GM18507 (cell line): ENCODE measurements at regions not wholly inside any gene's neighbourhood (a gene's known extent, or its start where the extent isn't known, plus 50 kb on each side); places are given as distances from the start of the nearest gene placed in this dataset.
"Not testable (repeated sequence)": the region's sequence is repeated elsewhere in the genome, so short reads cannot be mapped to it uniquely, and the experiment has no call there.

ENCODE experiments used
- DNase-seq: peaks from one replicate; pipeline ENCODE4 v3.0.0; 2011; ENCODE audit warnings: low read depth; ENCODE audit not compliant: insufficient read length; ENCODE audit errors: extremely low spot score
- FAIRE-seq: peaks from 2 replicates; lab custom pipeline; 2011; peaks lifted over from hg19 to GRCh38; lab: Jason Lieb, UNC

DNA sequence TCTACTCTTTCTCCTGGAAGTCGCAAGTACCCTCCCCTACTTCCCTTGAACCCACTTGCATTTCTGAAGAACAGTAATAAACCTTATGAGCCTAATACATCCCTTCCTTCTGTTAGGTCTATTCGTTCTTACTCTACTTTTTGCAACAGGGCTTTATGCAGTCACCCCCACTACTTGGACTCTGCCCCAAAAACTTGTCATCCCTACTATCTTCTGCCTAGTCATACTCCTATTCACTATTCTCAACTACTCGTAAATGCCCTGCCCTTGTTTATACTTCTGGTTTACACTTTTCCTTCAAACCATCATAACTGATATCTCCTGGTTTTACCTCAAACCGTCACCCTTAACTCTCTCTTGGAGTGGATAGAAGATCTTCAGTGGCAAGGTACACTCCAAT, 55.2 kb upstream of the SLIT2 start:
- FAIRE-seq = no peak
- no peak for DNase-seq

DNA sequence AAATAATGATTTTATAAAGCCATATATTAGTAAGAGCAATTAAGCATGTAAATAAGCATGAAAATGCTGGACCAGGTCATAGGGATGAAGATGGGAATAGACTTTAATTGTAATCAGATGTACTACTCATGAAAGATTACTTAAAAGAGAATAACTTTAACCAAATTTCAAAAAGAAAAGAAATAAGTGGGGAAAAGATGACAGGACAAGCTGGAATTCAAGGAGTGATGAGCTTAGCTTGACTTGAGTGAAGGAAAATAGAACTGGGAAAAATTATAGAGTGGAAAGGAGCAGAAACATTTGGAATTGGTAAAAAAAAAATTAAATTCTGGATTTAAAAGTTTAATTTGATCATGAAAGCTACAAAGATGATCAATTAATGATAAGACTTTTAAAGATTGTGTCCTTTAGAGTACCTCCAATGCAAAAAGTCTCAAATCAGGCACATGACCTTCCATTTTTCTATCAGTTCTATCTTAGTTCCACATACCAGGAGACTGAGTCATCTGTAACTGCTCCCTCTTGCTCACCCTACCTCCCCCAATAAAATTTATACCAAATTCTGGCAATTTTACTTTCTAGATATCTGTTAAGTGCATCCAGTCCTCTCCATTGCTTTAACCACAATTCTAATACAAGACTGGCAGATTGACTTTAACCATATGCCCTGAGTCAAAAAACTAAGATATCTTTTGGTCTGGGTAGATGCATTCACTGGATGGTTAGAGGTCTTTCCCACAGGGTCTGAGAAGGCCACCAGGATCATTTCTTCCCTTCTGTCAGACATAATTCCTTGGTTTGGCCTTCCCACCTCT, 56.4 kb upstream of the SLIT2 start:
- no peak for FAIRE-seq
- no peak for DNase-seq

GRCh38 chr4:20194123-20195013, 57.3 kb upstream of the SLIT2 start:
- FAIRE-seq = no peak
- no peak for DNase-seq

- FAIRE-seq (no peak), DNase-seq (no peak)
These were observed 58.4 kb upstream of the SLIT2 start for GRCh38 chr4:20193141-20193936.

- FAIRE-seq = no peak
- no peak for DNase-seq
These were observed 59.0 kb upstream of the SLIT2 start for GRCh38 chr4:20192736-20193135.

DNA sequence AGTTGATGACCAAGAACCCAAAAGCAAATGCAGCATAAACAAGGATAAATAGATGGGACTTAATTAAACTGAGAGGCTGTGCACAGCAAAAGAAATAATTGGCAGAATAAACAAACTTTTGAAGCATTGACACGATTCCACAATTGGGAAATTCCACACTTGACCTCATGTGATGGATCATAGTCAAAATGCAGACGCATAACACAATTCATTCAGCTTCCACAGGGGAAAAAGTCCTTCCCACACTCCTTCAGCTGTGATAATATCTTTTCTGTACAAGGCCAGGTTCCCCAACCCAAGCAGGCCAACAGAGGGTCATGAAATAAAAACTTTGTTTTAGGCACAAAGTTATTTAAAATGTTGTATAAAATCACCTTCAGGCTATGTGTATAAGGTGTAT, 66.6 kb upstream of the SLIT2 start:
- FAIRE-seq (no peak), DNase-seq (no peak)

DNA sequence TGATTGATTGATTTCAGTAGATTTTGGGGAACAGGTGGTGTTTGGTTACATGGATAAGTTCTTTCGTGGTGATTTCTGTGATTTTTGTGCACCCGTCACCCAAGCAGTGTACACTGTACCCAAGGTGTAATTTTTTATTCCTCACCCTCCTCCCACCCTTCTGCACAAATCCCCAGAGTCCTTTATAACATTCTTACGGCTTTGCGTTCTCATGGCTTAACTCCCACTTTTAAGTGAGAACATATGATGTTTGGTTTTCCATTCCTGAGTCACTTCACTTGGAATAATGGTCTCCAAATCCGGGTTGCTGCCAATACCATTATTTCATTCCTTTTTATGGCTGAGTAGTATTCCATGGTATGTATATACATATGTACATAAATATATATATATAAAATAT, 68.6 kb upstream of the SLIT2 start:
- not testable (repeated sequence) for DNase-seq, FAIRE-seq

DNA sequence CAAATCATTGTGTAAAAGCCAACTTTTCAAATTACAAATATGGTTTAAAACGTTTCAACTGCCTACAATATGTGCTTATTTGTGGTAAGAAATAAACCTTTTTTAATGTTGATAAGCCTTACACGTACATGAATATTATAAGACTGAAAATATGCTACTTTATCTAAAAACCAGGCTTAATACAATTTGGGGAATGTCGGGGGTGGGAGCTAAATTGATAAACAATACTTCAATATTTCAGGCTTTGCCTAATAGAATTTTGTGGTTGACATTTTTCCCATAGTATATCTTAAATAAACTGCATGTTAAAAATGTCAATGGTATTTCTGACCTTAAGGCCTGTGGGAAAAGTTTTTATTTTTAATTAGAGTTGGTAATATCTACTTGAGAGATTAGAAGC, 69.8 kb upstream of the SLIT2 start:
- FAIRE-seq (no peak), DNase-seq (no peak)

DNA sequence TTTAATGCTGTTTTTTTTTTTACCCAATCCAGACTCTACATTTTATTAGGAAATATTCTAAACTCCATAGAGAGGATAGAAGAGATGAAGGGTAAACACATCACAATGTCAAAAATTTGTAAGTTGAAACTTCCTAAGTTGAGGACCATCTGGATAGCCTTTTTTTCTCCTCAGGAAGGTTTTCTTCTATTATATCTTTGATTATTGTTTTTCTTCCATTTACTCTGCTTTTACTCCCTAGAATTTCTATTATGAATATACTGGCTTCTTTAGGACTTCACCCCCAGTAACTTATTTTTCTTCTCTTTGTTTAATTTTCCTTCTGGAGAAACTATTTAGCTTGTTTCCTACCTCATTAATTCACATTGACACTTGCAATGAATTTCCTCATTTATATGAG, 71.2 kb upstream of the SLIT2 start:
- DNase-seq = no peak
- FAIRE-seq = no peak

DNA sequence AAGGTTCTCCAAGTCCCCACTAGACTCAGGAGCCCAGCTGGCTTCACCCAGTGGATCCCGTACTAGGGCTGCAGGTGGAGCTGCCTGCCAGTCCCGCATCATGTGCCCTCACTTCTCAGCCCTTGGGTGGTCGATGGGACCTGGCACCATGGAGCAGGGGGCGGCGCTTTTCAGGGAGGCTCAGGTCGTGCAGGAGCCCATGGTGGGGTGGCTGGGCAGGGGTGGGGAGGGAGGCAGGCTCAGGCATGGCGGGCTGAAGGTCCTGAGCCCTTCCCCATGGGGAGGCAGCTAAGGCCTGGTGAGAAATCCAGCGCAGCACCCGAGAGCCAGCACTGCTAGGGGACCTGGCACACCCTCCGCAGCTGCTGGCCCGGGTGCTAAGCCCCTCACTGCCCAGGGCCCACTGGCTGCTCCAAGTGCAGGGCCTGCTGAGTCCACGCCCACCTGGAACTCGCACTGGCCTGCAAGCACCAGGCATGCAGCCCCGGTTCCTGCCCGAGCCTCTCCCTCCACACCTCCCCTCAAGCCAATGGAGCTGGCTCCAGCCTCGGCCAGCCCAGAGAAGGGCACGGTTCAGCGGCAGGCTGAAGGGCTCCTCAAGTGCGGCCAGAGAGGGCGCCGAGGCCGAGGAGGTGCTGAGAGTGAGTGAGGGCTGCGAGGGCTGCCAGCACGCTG, 72.7 kb upstream of the SLIT2 start:
- FAIRE-seq (no peak), DNase-seq (no peak)

DNA sequence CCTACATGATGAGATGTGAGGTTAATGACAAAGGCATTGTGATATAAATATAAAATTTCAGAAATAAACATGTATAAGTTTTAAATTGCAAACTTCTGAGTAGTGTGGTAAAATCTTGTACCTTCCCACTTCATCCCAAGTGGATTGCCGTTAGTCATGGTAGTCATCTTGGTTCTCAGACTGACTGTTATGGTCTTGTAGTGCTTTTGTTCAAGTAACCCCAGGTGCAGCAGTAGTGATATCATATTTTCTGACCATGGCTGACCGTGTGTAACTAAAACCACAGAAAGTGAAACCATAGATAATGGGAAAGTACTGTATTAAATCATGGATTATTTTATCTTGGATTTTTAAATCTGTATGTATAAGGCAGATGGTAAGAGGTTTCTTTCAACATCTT, 74.8 kb upstream of the SLIT2 start:
- DNase-seq = no peak
- no peak for FAIRE-seq

- FAIRE-seq (no peak), DNase-seq (no peak)
These were observed 79.5 kb upstream of the SLIT2 start for GRCh38 chr4:20172070-20172760.

GRCh38 chr4:20166544-20166943, 85.2 kb upstream of the SLIT2 start:
- DNase-seq (no peak), FAIRE-seq (no peak)

- no peak for FAIRE-seq
- DNase-seq = no peak
These were observed 92.2 kb upstream of the SLIT2 start for GRCh38 chr4:20159516-20159915.

DNA sequence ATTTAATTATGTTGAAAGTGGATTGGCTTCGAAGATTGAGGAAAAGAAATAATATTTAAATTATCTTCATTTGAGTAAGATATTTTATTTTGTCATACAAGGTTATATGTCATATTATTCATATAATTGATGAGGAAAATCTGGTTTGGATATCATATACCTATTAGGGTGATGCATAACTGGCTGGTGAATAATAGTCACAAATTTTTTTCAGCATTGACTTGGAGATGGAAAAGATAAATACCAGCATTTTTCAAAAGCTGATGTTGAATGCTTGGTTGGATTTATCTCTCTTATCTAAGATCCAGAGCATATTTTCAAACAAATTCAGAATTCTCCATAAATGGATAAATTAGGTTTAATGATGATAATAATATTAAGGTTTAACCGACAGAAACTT, 93.5 kb upstream of the SLIT2 start:
- no peak for DNase-seq
- FAIRE-seq = no peak

DNA sequence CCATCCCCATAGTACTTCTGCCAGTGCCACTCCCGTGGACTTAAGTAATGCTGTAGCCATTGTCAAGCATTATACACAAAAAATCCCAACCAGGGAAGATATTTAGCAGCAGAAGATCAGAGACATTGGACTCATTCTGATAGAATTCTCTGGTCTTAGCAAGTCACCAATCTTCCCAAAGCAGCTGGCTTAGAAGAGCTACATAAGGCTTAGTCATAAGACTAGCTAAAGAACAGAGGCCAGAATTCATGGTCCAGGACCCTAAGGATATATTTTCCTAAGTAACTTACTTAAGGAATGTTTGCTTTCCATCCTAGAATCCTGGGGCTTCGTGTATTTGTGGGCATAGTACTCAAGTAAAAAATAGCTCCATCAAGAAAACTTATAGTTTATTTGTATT, 100.3 kb upstream of the SLIT2 start:
- FAIRE-seq (no peak), DNase-seq (no peak)

- not testable (repeated sequence) for DNase-seq, FAIRE-seq
These were observed 102.6 kb upstream of the SLIT2 start for GRCh38 chr4:20149143-20149542.

DNA sequence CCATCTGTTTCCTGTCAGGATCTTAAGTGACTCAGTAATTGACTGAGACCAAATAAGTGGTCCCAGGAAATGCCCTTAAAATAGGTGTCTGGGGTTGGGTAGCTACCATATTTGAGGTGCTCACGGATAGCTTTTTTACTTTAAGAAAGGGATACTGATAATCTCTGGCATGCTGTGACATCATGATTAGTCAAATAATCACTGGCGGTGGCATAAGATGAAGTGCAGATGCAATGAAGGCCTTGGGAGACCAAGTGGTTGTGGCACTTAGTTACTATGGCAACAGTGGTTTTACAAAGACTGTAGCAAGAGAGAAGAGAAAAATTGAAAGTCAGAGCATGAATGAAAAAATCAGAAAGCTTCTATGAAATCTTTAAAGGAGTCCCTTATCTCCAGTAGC, 114.5 kb upstream of the SLIT2 start:
- no peak for DNase-seq
- no peak for FAIRE-seq

- DNase-seq (no peak), FAIRE-seq (no peak)
These were observed 124.1 kb upstream of the SLIT2 start for GRCh38 chr4:20127626-20128025.
